Ovary (tissue), 7 donors: ENCODE measurements at regions not wholly inside any gene's neighbourhood (a gene's known extent, or its start where the extent isn't known, plus 50 kb on each side); places are given as distances from the start of the nearest gene placed in this dataset.

Experiments used
- DNase-seq, 5 donors: peaks; one replicate each; pipeline ENCODE4 v3.0.0-alpha.2; 2019 to 2020
- H3K27ac ChIP-seq, 2 donors: fragments of 200-600 bp; one replicate each; pipeline versions ENCODE4 v1.5.1 to v1.8.0; 2019 to 2022
- H3K27me3 ChIP-seq: fragments of 200-600 bp; one replicate; pipeline ENCODE4 v1.8.0; 2022
- H3K36me3 ChIP-seq: fragments of 200-600 bp; sonication (generic); one replicate; pipeline ENCODE4 v1.5.1; 2019
- H3K4me1 ChIP-seq: one replicate; pipeline ENCODE4 v1.8.1; 2013; ENCODE audit warnings: mild to moderate bottlenecking, moderate library complexity; ENCODE audit not compliant: insufficient read depth
- H3K4me3 ChIP-seq: fragments of 200-600 bp; sonication (generic); one replicate; pipeline ENCODE4 v1.5.1; 2017
- H3K9me3 ChIP-seq, 2 donors: fragments of 200-600 bp in 1 of 2; sonication (generic) in 1 of 2; one replicate each; pipeline versions ENCODE4 v1.5.1 to v1.8.1; 2013 to 2019; ENCODE audit warnings: mild to moderate bottlenecking in 1 of 2, moderate library complexity in 1 of 2
- EP300 ChIP-seq: sonication (generic); formaldehyde crosslinking; IDR thresholded peaks from one replicate; pipeline ENCODE4 v1.6.1; 2017; ENCODE audit warnings: antibody characterized with exemption
- POLR2A ChIP-seq: fragments of 450-650 bp; IDR thresholded peaks from one replicate; pipeline ENCODE4 v1.6.1; 2017; ENCODE audit warnings: antibody characterized with exemption, mild to moderate bottlenecking, moderate library complexity
- WGBS, 3 donors: extraction: QIAGEN DNeasy Blood & Tissue Kit in 1 of 3; methylation state at CpG; one replicate each; pipeline versions ENCODE4 v1.1.5 to v1.1.7; 2013 to 2017; 5-methylcytosine and 5-hydroxymethylcytosine counted together
- intact Hi-C, 4 donors: fragments of 100-400 bp; cut with DNase I; formaldehyde crosslinking; loops; one replicate each; pipeline versions ENCODE4 v1.11.0 to v1.15.1; 2022 to 2023
- TF ChIP-seq, protein P1 (sequence below), 3 donors: fragments of 450-650 bp in 2 of 3; fragments of 200-600 bp in 1 of 3; IDR thresholded peaks; one replicate each; pipeline versions ENCODE4 v1.5.1 to v1.8.0; 2016 to 2022; ENCODE audit warnings: antibody characterized with exemption in 3 of 3, mild to moderate bottlenecking in 1 of 3
- donor health status: DM: no; HTN: no; CAD: no; lungs with moderate emphysema.
- donor health status: DM: no; HTN: no; CAD: no.
- donor health status: Bipolar disorder and iron deficiency.
- donor health status: DM: no; HTN: no; CAD: no.
- donor health status: DM: yes; HTN: yes; CAD: no.

DNA sequence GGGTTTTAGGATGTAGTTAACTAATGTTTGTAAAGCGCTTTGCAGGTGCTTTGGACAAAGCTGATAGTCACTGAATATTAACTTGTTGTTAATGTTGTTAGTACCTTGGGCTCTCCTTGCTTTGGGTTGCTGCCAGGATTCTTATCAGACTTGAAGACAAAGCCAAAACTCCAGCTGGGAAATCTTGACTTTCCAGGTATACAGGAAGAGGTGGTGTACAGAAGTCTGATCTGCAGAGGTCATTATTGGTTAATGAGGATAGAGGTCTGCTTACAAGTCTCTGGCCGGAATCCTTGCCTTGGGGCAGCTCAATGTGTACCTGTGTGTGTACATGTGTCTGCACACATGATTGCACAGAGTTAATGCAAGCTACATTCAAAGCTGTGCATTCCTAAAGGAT lies 96.0 kb upstream of the POU3F1 start:
- Histone ChIP-seq H3K36me3 (no peaks in the 10 kb centered on the region), H3K4me3 (no peak overlapping the region), H3K27ac (no peak overlapping the region), H3K4me1 (no peaks in the 10 kb centered on the region), H3K9me3 (no peaks in the 10 kb centered on the region), H3K27me3 (no peaks in the 10 kb centered on the region)
- intact Hi-C loops = no loop called here
- DNase-seq = no peak
- no peak for TF ChIP-seq POLR2A
- TF ChIP-seq, protein P1, sequence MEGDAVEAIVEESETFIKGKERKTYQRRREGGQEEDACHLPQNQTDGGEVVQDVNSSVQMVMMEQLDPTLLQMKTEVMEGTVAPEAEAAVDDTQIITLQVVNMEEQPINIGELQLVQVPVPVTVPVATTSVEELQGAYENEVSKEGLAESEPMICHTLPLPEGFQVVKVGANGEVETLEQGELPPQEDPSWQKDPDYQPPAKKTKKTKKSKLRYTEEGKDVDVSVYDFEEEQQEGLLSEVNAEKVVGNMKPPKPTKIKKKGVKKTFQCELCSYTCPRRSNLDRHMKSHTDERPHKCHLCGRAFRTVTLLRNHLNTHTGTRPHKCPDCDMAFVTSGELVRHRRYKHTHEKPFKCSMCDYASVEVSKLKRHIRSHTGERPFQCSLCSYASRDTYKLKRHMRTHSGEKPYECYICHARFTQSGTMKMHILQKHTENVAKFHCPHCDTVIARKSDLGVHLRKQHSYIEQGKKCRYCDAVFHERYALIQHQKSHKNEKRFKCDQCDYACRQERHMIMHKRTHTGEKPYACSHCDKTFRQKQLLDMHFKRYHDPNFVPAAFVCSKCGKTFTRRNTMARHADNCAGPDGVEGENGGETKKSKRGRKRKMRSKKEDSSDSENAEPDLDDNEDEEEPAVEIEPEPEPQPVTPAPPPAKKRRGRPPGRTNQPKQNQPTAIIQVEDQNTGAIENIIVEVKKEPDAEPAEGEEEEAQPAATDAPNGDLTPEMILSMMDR (IDR thresholded peaks at IDR 0.05) = no peak
- TF ChIP-seq EP300 = no peak
- WGBS, 3 donors = 88 to 91% (median 91%) methylated on average over 2 of the region's 2 CpGs

DNA sequence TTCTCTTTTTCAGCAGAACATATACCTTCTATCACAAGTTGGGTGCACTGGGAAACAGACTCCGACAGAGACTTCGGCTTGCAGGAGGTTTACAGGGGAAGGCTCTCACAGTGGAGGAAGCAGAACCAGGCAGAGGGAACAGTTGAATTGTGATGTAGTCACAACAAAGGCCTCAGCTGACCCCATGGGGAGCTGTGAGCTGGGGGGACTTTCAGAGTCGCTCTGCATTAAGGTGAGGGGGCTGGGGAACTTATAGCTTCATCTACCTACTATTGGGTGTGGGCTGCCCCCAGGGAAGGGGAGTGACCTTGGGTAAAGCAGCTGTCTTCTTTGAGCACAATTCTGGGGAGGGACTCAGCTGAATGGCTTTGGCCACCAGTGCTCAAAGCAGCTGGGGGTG lies 94.9 kb upstream of the POU3F1 start:
- WGBS, 3 donors = 67 to 73% (median 68%) methylated on average over 3 of the region's 3 CpGs
- no peaks in the 10 kb centered on the region for H3K4me1 ChIP-seq
- H3K4me3 ChIP-seq = no peak overlapping the region
- no peak overlapping the region for H3K27ac ChIP-seq
- intact Hi-C loops = no loop called here
- no peak for DNase-seq
- H3K9me3 ChIP-seq = no peaks in the 10 kb centered on the region
- TF ChIP-seq, protein P1 (IDR thresholded peaks at IDR 0.05) = no peak
- TF ChIP-seq EP300 (no peak), POLR2A (no peak)
- H3K36me3 ChIP-seq = no peaks in the 10 kb centered on the region
- H3K27me3 ChIP-seq = no peaks in the 10 kb centered on the region

DNA sequence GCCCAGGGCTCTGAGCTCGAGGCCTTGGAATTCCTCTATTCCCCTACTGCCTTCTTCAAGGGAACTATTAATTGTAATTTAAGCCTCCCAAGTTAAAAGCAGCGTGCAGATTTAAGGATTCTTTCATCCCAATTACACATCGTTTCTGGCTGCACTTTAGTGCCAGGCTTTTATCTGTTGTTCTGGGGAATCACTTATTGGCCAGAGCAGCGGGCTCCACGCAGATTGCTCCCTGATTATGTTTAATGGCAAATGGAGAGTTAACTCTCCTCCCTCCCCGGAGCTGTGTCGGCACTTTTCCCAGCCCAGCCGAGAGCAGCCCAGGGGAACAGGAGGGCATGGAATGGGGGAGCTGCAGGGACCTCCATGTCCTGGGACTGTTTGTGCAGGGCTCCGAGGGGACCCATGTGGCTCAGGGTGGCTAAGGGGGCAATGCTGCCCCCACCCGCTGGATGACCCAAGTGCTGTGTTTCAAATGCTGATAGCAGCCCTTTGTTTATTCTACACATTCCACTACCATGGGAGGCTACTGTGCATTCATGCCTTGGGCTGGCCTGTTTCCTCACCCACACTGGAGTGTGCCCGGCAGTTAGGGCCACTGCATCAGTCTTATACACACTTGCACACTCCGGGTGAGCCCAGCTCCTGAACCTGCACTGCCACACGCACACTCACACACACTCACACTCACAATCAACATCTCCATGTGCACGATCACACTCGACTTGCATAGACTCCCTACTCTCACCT lies 93.3 kb upstream of the POU3F1 start:
- Histone ChIP-seq H3K36me3 (no peaks in the 10 kb centered on the region), H3K4me3 (no peak overlapping the region), H3K4me1 (no peaks in the 10 kb centered on the region), H3K27me3 (no peaks in the 10 kb centered on the region), H3K9me3 (no peaks in the 10 kb centered on the region), H3K27ac (no peak overlapping the region)
- intact Hi-C loops = no loop called here
- TF ChIP-seq POLR2A (no peak), EP300 (no peak)
- TF ChIP-seq, protein P1 (IDR thresholded peaks at IDR 0.05) = no peak
- DNase-seq = no peak
- 10 to 14% (median 13%) methylated on average over 15 of the region's 15 CpGs for WGBS, 3 donors

DNA sequence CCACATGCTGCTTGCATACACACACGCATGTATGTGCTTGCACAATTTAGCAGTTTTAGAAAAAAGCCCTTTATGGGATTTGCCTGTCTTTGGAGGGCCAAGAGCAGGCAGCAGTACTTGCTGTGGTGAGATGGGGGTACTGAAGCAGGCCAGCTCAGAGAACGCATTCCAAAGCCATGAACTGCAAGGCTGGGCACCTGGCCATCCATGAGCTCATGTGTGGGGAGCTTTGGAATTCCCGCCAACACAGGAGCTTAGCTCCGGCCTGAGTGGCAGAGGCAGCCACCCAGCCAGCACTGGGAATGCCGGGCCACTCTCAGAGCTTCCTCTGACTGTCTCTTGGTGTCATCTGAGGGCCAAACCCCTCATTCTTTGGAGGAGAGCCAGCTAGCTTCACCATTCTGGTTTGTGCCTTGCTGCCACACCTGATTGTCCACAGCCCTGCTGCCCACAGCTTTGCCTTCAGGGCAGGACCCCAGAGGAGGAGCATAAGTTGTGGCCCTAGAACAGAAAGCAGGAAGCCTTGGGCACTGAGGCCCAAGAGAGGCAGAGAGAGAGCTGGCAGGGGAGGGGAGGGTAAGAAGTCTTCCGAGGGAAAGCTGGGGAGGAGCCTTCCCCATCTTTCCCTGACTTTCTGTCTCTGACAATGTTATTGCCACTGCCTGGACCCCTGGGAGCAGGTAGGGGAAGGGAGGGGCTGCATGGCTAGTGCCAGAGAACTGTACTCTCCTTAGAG lies 92.1 kb upstream of the POU3F1 start:
- Histone ChIP-seq H3K27ac (no peak overlapping the region), H3K4me1 (no peaks in the 10 kb centered on the region), H3K36me3 (no peaks in the 10 kb centered on the region), H3K27me3 (no peaks in the 10 kb centered on the region), H3K4me3 (no peak overlapping the region), H3K9me3 (no peaks in the 10 kb centered on the region)
- 11 to 23% (median 14%) methylated on average over 6 of the region's 6 CpGs for WGBS, 3 donors
- TF ChIP-seq EP300 (no peak), POLR2A (no peak)
- TF ChIP-seq, protein P1 (IDR thresholded peaks at IDR 0.05) = no peak
- intact Hi-C loops = no loop called here
- peak in 4 of 5 donors; percentile 45 to 86 (median 72) for DNase-seq
